Liver (tissue), 8 donors: ENCODE measurements at regions not wholly inside any gene's neighbourhood (a gene's known extent, or its start where the extent isn't known, plus 50 kb on each side); places are given as distances from the start of the nearest gene placed in this dataset.

Experiments used
- DNase-seq: peaks from one replicate; pipeline ENCODE4 v3.0.0-alpha.2; 2017; ENCODE audit warnings: low spot score
- H3K27ac ChIP-seq, 2 donors: one replicate each; pipeline ENCODE4 v1.7.0; 2013; ENCODE audit warnings: inconsistent platforms in 2 of 2, low read length in 2 of 2, control low read depth in 1 of 2, low read depth in 1 of 2, mild to moderate bottlenecking in 1 of 2
- H3K27me3 ChIP-seq, 4 donors: one replicate each; pipeline versions ENCODE4 v1.6.1 to v1.7.0; 2013; ENCODE audit warnings: low read length in 3 of 4, inconsistent platforms in 1 of 4, mild to moderate bottlenecking in 1 of 4, moderate library complexity in 1 of 4; ENCODE audit not compliant: control insufficient read depth in 4 of 4, insufficient read depth in 4 of 4
- H3K36me3 ChIP-seq, 4 donors: one replicate each; pipeline versions ENCODE4 v1.6.1 to v1.7.0; 2013; ENCODE audit warnings: low read length in 3 of 4, mild to moderate bottlenecking in 3 of 4, low read depth in 1 of 4, moderate library complexity in 1 of 4; ENCODE audit not compliant: control insufficient read depth in 4 of 4, insufficient read depth in 3 of 4
- H3K4me1 ChIP-seq, 4 donors: one replicate each; pipeline versions ENCODE4 v1.6.1 to v1.7.0; 2013; ENCODE audit warnings: low read length in 3 of 4, mild to moderate bottlenecking in 3 of 4, moderate library complexity in 1 of 4; ENCODE audit not compliant: control insufficient read depth in 4 of 4, insufficient read depth in 4 of 4
- H3K4me3 ChIP-seq, 3 donors: one replicate each; pipeline versions ENCODE4 v1.6.1 to v1.7.0; 2013; ENCODE audit warnings: low read length in 3 of 3, control low read depth in 1 of 3, low read depth in 1 of 3, mild to moderate bottlenecking in 1 of 3
- H3K9ac ChIP-seq, 2 donors: one replicate each; pipeline ENCODE4 v1.7.0; 2013; ENCODE audit warnings: low read length in 2 of 2, mild to moderate bottlenecking in 2 of 2, moderate library complexity in 2 of 2, control low read depth in 1 of 2, low read depth in 1 of 2
- H3K9me3 ChIP-seq, 4 donors: one replicate each; pipeline versions ENCODE4 v1.6.1 to v1.7.0; 2013; ENCODE audit warnings: low read length in 3 of 4; ENCODE audit not compliant: control insufficient read depth in 4 of 4
- ATF3 ChIP-seq: IDR thresholded peaks from 2 replicates; pipeline ENCODE4 v1.6.1; 2016; ENCODE audit warnings: antibody characterized with exemption
- CTCF ChIP-seq: fragments of 150-350 bp; IDR thresholded peaks from 2 replicates; pipeline ENCODE4 v1.5.1; 2017; ENCODE audit warnings: improper control_type of control experiment, low read depth, low read length; ENCODE audit not compliant: missing input control
- EGR1 ChIP-seq, 2 donors: IDR thresholded peaks; 2 replicates each; pipeline ENCODE4 v1.6.1; 2016 to 2018; ENCODE audit warnings: antibody characterized with exemption in 2 of 2, low read depth in 2 of 2
- FOXA1 ChIP-seq: IDR thresholded peaks from 2 replicates; pipeline ENCODE4 v1.6.1; 2016; ENCODE audit warnings: antibody characterized with exemption
- FOXA2 ChIP-seq: IDR thresholded peaks from 2 replicates; pipeline ENCODE4 v1.6.1; 2016; ENCODE audit warnings: antibody characterized with exemption
- GABPA ChIP-seq, 2 donors: IDR thresholded peaks in 1 of 2; conservative IDR thresholded peaks in 1 of 2; 2 replicates each; pipeline ENCODE4 v1.6.1; 2016; ENCODE audit warnings: antibody characterized with exemption in 2 of 2, mild to moderate bottlenecking in 1 of 2, moderate library complexity in 1 of 2
- HNF4A ChIP-seq, 2 donors: conservative IDR thresholded peaks; 2 replicates each; pipeline ENCODE4 v1.6.1; 2016; ENCODE audit warnings: antibody characterized with exemption in 2 of 2, mild to moderate bottlenecking in 2 of 2
- HNF4G ChIP-seq: IDR thresholded peaks from 2 replicates; pipeline ENCODE4 v1.6.1; 2016; ENCODE audit warnings: antibody characterized with exemption
- JUND ChIP-seq, 2 donors: IDR thresholded peaks; 2 replicates each; pipeline ENCODE4 v1.6.1; 2016; ENCODE audit warnings: antibody characterized with exemption in 2 of 2
- NR2F2 ChIP-seq: IDR thresholded peaks from 2 replicates; pipeline ENCODE4 v1.6.1; 2016; ENCODE audit warnings: antibody characterized with exemption
- RAD21 ChIP-seq, 2 donors: IDR thresholded peaks; 2 replicates each; pipeline ENCODE4 v1.6.1; 2016; ENCODE audit warnings: antibody characterized with exemption in 2 of 2, mild to moderate bottlenecking in 2 of 2
- REST ChIP-seq: IDR thresholded peaks from 2 replicates; pipeline ENCODE4 v1.6.1; 2016; ENCODE audit warnings: antibody characterized with exemption, mild to moderate bottlenecking
- RXRA ChIP-seq, 2 donors: IDR thresholded peaks; 2 replicates each; pipeline ENCODE4 v1.6.1; 2017 to 2018; ENCODE audit warnings: antibody characterized with exemption in 2 of 2, mild to moderate bottlenecking in 1 of 2
- SP1 ChIP-seq: IDR thresholded peaks from 2 replicates; pipeline ENCODE4 v1.6.1; 2018; ENCODE audit warnings: antibody characterized with exemption, mild to moderate bottlenecking
- TAF1 ChIP-seq: conservative IDR thresholded peaks from 2 replicates; pipeline ENCODE4 v1.6.1; 2016; ENCODE audit warnings: antibody characterized with exemption, mild to moderate bottlenecking
- YY1 ChIP-seq: IDR thresholded peaks from 2 replicates; pipeline ENCODE4 v1.6.1; 2016; ENCODE audit warnings: antibody characterized with exemption, mild to moderate bottlenecking
- ZBTB33 ChIP-seq: IDR thresholded peaks from 2 replicates; pipeline ENCODE4 v1.6.1; 2016; ENCODE audit warnings: antibody characterized with exemption
- WGBS: extraction: QIAGEN DNeasy Blood & Tissue Kit; methylation state at CpG from one replicate; pipeline ENCODE4 v1.1.7; 2013; 5-methylcytosine and 5-hydroxymethylcytosine counted together
- TF ChIP-seq, protein P1 (sequence below): IDR thresholded peaks from 2 replicates; pipeline ENCODE4 v1.6.1; 2016; ENCODE audit warnings: antibody characterized with exemption
- donor health status: healthy.
- donor health status: healthy.
- donor health status: healthy.
- donor health status: healthy.
- donor health status: healthy.

DNA sequence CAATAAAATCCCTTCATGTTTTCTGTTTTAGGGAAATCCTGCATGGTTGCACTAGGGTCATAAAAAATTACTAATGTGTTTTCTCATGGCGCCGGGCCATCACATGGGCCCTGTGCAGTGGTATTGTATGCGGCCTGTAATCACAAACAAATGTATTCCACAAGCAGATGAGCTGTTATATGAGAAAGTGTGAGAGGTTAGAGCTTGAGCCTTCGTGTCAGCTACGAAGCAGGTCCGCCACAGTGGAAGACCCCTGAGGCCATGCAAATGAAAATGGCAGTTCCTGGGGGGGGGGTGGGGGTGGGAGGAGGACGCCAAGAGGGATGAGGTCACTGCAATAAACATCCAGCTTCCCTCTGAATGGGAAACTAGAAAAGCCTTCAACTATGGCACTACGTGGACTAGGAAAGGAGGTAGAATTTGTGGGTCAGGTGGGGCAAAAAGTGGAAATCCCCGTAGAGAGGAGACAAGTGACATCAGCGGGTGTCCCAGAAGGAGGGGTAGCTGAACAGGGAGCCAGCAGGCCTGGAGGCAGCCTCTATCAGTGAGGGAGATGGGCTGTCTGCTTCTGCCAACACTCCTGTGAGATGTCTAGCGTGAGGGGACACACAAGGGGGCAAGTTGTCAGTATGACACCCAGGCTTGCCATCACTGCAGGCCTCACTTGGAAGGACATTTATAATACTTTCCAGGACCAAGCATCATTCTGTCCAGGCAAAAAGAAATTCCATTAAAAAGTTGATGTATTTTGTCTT lies 130.3 kb upstream of the CTAGE1 start:
- WGBS: 86% methylated on average over 11 of the region's 11 CpGs

DNA sequence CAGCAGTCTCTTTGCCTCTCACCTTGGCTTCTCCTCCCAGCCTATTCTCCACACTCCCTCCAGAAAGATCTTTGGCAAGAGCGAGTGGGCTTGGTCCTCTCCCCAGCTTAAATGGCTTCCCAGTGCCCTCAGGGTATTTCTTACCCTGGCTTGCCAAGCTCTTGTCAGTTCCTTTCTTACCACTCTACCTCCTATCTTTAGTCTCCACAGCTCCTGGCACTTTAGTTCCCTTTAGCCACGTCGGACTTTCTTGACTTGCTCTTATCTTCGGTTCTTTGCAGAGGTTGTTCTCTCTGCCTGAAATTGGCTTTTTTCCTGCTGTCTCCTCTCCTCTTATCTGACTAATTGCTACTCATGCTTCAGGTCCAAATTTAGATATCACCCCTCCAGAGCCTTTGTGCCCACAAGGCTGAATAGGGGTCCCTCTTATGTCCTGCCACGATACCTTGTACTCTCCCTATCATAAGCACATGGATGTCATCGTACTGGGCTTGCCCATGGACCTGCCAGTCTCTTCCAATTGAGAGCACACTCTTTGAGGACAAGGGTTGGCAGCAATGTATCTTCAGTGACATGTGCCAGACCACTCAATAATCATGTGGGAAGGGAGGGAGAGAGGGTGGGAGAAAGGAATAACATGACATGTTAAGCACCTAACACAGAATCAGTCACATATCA lies 131.7 kb upstream of the CTAGE1 start:
- TF ChIP-seq FOXA1 (no peak), SP1 (no peak), REST (no peak), HNF4A (conservative IDR thresholded peaks at IDR 0.05) (no peak), RAD21 (IDR thresholded peaks at IDR 0.05) (no peak), GABPA (IDR thresholded peaks at IDR 0.05 in 1 of 2, conservative IDR thresholded peaks at IDR 0.05 in 1 of 2) (no peak), JUND (IDR thresholded peaks at IDR 0.05) (no peak), EGR1 (IDR thresholded peaks at IDR 0.05; ENCODE audit: low read depth in 2 of 2) (no peak), HNF4G (no peak), NR2F2 (no peak), CTCF (no peak), TAF1 (no peak), ZBTB33 (no peak), RXRA (IDR thresholded peaks at IDR 0.05) (no peak), FOXA2 (no peak), ATF3 (no peak), YY1 (no peak)
- TF ChIP-seq, protein P1, sequence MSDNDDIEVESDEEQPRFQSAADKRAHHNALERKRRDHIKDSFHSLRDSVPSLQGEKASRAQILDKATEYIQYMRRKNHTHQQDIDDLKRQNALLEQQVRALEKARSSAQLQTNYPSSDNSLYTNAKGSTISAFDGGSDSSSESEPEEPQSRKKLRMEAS: no peak
- no peak overlapping the region for H3K9ac ChIP-seq
- peaks cover 0 to 2% (median 0%) of the 10 kb centered on the region in 4 donors for H3K4me1 ChIP-seq
- DNase-seq: no peak
- H3K4me3 ChIP-seq: no peak overlapping the region
- H3K36me3 ChIP-seq: no peaks in the 10 kb centered on the region
- H3K27me3 ChIP-seq: no peaks in the 10 kb centered on the region
- WGBS: 85% methylated on average over 6 of the region's 6 CpGs
- H3K9me3 ChIP-seq: no peaks in the 10 kb centered on the region
- no peak overlapping the region for H3K27ac ChIP-seq

More for the DNA sequence above, 130.3 kb upstream of the CTAGE1 start:
- no peak overlapping the region for H3K4me3 ChIP-seq
- no peak for TF ChIP-seq SP1
- TF ChIP-seq TAF1: no peak
- TF ChIP-seq HNF4G: no peak
- TF ChIP-seq YY1: no peak
- TF ChIP-seq EGR1 (IDR thresholded peaks at IDR 0.05; ENCODE audit: low read depth in 2 of 2): no peak
- TF ChIP-seq GABPA (IDR thresholded peaks at IDR 0.05 in 1 of 2, conservative IDR thresholded peaks at IDR 0.05 in 1 of 2): no peak
- TF ChIP-seq, protein P1: no peak
- no peak for TF ChIP-seq HNF4A (conservative IDR thresholded peaks at IDR 0.05)
- no peak overlapping the region for H3K27ac ChIP-seq
- no peaks in the 10 kb centered on the region for H3K36me3 ChIP-seq
- no peaks in the 10 kb centered on the region for H3K9me3 ChIP-seq
- peaks cover 0 to 2% (median 0%) of the 10 kb centered on the region in 4 donors for H3K4me1 ChIP-seq
- H3K9ac ChIP-seq: no peak overlapping the region
- DNase-seq: no peak
- no peaks in the 10 kb centered on the region for H3K27me3 ChIP-seq
